CD14-positive monocyte (primary cell): ENCODE measurements at regions not wholly inside any gene's neighbourhood (a gene's known extent, or its start where the extent isn't known, plus 50 kb on each side); places are given as distances from the start of the nearest gene placed in this dataset.

ENCODE experiments used
- DNase-seq, 3 donors: peaks; one replicate each; pipeline ENCODE4 v3.0.0-alpha.2; 2011 to 2022
- H2AFZ ChIP-seq: 2 replicates; pipeline ENCODE4 v1.6.0; 2012; ENCODE audit warnings: mild to moderate bottlenecking, low read depth, low read length, inconsistent platforms; ENCODE audit not compliant: insufficient read depth, poor library complexity, severe bottlenecking
- H3K27ac ChIP-seq, 2 donors: 1 replicate in 1 of 2; 2 replicates in 1 of 2; pipeline ENCODE4 v1.5.1; 2012 to 2013; ENCODE audit warnings: low read length in 2 of 2, control low read depth in 1 of 2, inconsistent platforms in 1 of 2, low read depth in 1 of 2, mild to moderate bottlenecking in 1 of 2
- H3K27me3 ChIP-seq, 2 donors: one replicate each; pipeline versions ENCODE4 v1.6.0 to v1.6.1; 2011 to 2013; ENCODE audit warnings: low read length in 2 of 2; ENCODE audit not compliant: control insufficient read depth in 2 of 2, insufficient read depth in 2 of 2
- H3K36me3 ChIP-seq, 2 donors: replicated peaks in 1 of 2; 1 replicate in 1 of 2; 2 replicates in 1 of 2; pipeline versions ENCODE4 v1.5.1 to v1.6.1; 2012 to 2013; ENCODE audit warnings: low read length in 2 of 2, control low read depth in 1 of 2, inconsistent platforms in 1 of 2, mild to moderate bottlenecking in 1 of 2; ENCODE audit not compliant: insufficient read depth in 2 of 2, control insufficient read depth in 1 of 2
- H3K4me1 ChIP-seq, 2 donors: 1 replicate in 1 of 2; 2 replicates in 1 of 2; pipeline versions ENCODE4 v1.5.1 to v1.6.1; 2012 to 2013; ENCODE audit warnings: low read length in 2 of 2, control low read depth in 1 of 2, inconsistent platforms in 1 of 2, mild to moderate bottlenecking in 1 of 2, moderate library complexity in 1 of 2; ENCODE audit not compliant: insufficient read depth in 2 of 2, control insufficient read depth in 1 of 2
- H3K4me2 ChIP-seq: replicated peaks from 2 replicates; pipeline ENCODE3; 2012; ENCODE audit warnings: low read length, moderate library complexity, mild to moderate bottlenecking; ENCODE audit not compliant: poor library complexity, severe bottlenecking; ENCODE audit errors: extremely low read depth
- H3K4me3 ChIP-seq, 3 experiments: fragments of 200-600 bp in 1 of 3; sonication (generic) in 1 of 3; replicated peaks in 1 of 3; 1 replicate in 2 of 3; 2 replicates in 1 of 3; pipeline ENCODE4 v1.5.1; 2011 to 2013; ENCODE audit warnings: low read length in 3 of 3, mild to moderate bottlenecking in 3 of 3, control low read depth in 2 of 3, low read depth in 2 of 3, inconsistent platforms in 1 of 3, moderate library complexity in 1 of 3
- H3K79me2 ChIP-seq: 2 replicates; pipeline ENCODE4 v1.6.0; 2012; ENCODE audit warnings: mild to moderate bottlenecking, control low read depth, inconsistent platforms, low read length, moderate library complexity; ENCODE audit not compliant: insufficient read depth
- H3K9ac ChIP-seq: 2 replicates; pipeline ENCODE4 v1.6.0; 2017; ENCODE audit warnings: low read length, mild to moderate bottlenecking; ENCODE audit not compliant: insufficient read depth, poor library complexity, severe bottlenecking
- H3K9me3 ChIP-seq, 2 donors: replicated peaks in 1 of 2; 1 replicate in 1 of 2; 2 replicates in 1 of 2; pipeline versions ENCODE4 v1.5.1 to v1.6.1; 2012 to 2013; ENCODE audit warnings: low read length in 2 of 2, control low read depth in 1 of 2; ENCODE audit not compliant: control insufficient read depth in 1 of 2, insufficient read depth in 1 of 2
- H4K20me1 ChIP-seq: 2 replicates; pipeline ENCODE4 v1.6.0; 2012; ENCODE audit warnings: mild to moderate bottlenecking, low read length, control low read depth, moderate library complexity; ENCODE audit not compliant: insufficient read depth
- H3K27ac Mint-ChIP-seq, 7 donors: one replicate each; pipeline ENCODE4 v1.8.0; 2020; ENCODE audit warnings: mild to moderate bottlenecking in 7 of 7, mixed read lengths in 7 of 7, moderate library complexity in 6 of 7, inconsistent platforms in 2 of 7
- H3K27me3 Mint-ChIP-seq, 3 donors: one replicate each; pipeline ENCODE4 v1.8.0; 2021 to 2022; ENCODE audit warnings: low read depth in 3 of 3, mild to moderate bottlenecking in 3 of 3, mixed read lengths in 3 of 3, moderate library complexity in 3 of 3, inconsistent platforms in 1 of 3
- H3K36me3 Mint-ChIP-seq, 2 donors: one replicate each; pipeline ENCODE4 v1.8.0; 2020; ENCODE audit warnings: mixed read lengths in 2 of 2, inconsistent platforms in 1 of 2, mild to moderate bottlenecking in 1 of 2
- H3K4me1 Mint-ChIP-seq: one replicate; pipeline ENCODE4 v1.8.0; 2020; ENCODE audit warnings: mild to moderate bottlenecking, mixed read lengths
- H3K4me3 Mint-ChIP-seq, 2 donors: one replicate each; pipeline ENCODE4 v1.8.0; 2020; ENCODE audit warnings: mild to moderate bottlenecking in 2 of 2, mixed read lengths in 2 of 2, moderate library complexity in 1 of 2
- H3K9me3 Mint-ChIP-seq, 7 donors: one replicate each; pipeline ENCODE4 v1.8.0; 2020 to 2022; ENCODE audit warnings: mixed read lengths in 7 of 7, mild to moderate bottlenecking in 6 of 7, moderate library complexity in 6 of 7, inconsistent platforms in 2 of 7
- WGBS: methylation state at CpG from one replicate; pipeline ENCODE4 v1.1.5; 2013; ENCODE audit warnings: missing lambda C conversion rate; ENCODE audit not compliant: insufficient coverage; 5-methylcytosine and 5-hydroxymethylcytosine counted together
- intact Hi-C, 2 donors: fragments of 100-400 bp; cut with micrococcal nuclease; formaldehyde crosslinking; loops; one replicate each; pipeline versions ENCODE4 v1.15.0 to v1.15.1; 2023
- TF ChIP-seq, protein P1 (sequence below): fragments of 200-600 bp; IDR thresholded peaks from one replicate; pipeline ENCODE4 v1.8.0; 2022; ENCODE audit warnings: antibody characterized with exemption, mild to moderate bottlenecking

DNA sequence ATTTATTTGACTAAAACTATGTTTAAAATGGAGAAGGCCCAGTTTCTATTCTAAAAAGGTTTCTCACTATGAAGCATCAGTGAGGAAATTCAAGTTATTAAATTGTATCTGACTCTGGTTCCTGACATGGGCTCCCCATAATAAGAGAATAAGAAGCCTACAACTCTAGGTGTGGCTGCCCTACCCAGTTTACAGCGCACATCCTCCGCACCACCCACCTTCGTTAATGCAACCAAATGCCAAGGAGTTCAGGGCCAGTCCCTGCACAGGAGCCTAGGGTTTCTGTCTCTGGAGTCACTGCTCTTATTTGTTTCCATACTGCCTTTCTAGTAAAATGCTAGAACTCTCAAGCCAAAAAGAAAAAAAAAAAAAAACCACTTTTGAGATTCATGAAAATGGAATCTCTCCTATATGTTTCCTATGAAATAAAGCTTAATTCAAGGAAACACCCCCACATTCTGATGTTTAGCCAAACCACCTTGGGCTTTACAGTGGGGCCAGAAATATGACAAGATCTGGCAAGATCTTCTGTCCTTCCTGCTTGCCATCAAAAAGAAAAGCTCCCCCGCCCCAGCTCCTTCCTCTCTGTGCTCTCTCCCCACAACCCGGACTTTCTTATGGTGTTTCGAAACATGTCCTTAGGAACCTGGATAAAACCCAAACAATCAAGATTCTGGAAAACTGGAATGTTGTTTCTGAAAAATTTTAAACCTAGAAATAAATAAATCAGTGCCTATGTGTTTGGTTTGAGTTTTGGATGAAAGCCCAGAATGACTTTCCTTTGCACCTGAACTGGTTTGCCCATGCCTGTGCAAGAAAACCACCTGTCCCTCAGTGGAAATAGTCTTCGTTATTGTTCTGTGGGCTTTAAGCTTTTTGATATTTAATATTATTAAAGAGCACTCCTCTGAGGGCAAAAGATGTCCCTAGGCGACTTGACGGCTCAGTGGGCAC, 136.7 kb downstream of the SP3 start:
- H3K4me1 ChIP-seq, result no peaks in the 10 kb centered on the region
- H3K27me3 ChIP-seq, result peaks cover 0 to 6% of the 10 kb centered on the region in 2 donors
- no peaks in the 10 kb centered on the region for H3K36me3 ChIP-seq
- no peak overlapping the region for H2AFZ ChIP-seq
- Mint-ChIP-seq H3K27me3 (peaks cover 6 to 13% (median 8%) of the 10 kb centered on the region in 3 donors), H3K4me1 (no peaks in the 10 kb centered on the region), H3K27ac (peak overlapping the region in 1 of 7 donors; percentile 42), H3K36me3 (no peaks in the 10 kb centered on the region), H3K4me3 (no peak overlapping the region), H3K9me3 (peaks cover 0 to 4% (median 0%) of the 10 kb centered on the region in 7 donors)
- WGBS, result 100% methylated on average over 3 of the region's 9 CpGs
- no peak overlapping the region for H3K9ac ChIP-seq
- TF ChIP-seq, protein P1, sequence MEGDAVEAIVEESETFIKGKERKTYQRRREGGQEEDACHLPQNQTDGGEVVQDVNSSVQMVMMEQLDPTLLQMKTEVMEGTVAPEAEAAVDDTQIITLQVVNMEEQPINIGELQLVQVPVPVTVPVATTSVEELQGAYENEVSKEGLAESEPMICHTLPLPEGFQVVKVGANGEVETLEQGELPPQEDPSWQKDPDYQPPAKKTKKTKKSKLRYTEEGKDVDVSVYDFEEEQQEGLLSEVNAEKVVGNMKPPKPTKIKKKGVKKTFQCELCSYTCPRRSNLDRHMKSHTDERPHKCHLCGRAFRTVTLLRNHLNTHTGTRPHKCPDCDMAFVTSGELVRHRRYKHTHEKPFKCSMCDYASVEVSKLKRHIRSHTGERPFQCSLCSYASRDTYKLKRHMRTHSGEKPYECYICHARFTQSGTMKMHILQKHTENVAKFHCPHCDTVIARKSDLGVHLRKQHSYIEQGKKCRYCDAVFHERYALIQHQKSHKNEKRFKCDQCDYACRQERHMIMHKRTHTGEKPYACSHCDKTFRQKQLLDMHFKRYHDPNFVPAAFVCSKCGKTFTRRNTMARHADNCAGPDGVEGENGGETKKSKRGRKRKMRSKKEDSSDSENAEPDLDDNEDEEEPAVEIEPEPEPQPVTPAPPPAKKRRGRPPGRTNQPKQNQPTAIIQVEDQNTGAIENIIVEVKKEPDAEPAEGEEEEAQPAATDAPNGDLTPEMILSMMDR, result no peak
- intact Hi-C loops, result no loop called here
- H3K4me3 ChIP-seq, result no peak overlapping the region
- H4K20me1 ChIP-seq, result no peaks in the 10 kb centered on the region
- no peak overlapping the region for H3K27ac ChIP-seq
- H3K4me2 ChIP-seq, result no peak overlapping the region
- no peaks in the 10 kb centered on the region for H3K9me3 ChIP-seq
- no peak for DNase-seq
- no peaks in the 10 kb centered on the region for H3K79me2 ChIP-seq

DNA sequence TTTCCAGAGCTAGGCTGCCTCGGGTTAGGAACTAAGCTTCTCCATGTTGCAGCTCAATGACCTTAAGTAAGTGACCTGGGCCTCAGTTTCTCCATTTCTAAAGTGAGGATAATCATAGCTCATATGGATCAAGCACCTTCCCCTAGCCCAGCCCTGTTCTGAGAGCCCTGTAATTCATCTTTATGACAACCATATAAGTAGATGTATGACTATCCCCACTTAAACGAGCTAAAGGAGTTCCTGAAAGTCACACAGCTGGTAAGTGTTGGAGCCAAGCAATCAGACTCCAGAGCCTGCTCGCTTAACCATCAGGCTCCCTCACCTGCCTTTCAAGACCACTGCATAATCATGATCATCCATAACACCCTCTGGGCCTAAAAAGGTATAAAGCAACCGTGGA, 135.4 kb downstream of the SP3 start:
- Mint-ChIP-seq H3K27ac (no peak overlapping the region), H3K4me1 (no peaks in the 10 kb centered on the region), H3K36me3 (no peaks in the 10 kb centered on the region), H3K27me3 (peaks cover 8 to 13% (median 9%) of the 10 kb centered on the region in 3 donors), H3K9me3 (peaks cover 0 to 4% (median 0%) of the 10 kb centered on the region in 7 donors), H3K4me3 (no peak overlapping the region)
- intact Hi-C loops, result no loop called here
- H2AFZ ChIP-seq, result no peak overlapping the region
- no peaks in the 10 kb centered on the region for H3K79me2 ChIP-seq
- no peak for DNase-seq
- H4K20me1 ChIP-seq, result no peaks in the 10 kb centered on the region
- H3K9ac ChIP-seq, result no peak overlapping the region
- H3K27me3 ChIP-seq, result peaks cover 0 to 4% of the 10 kb centered on the region in 2 donors
- no peak overlapping the region for H3K4me3 ChIP-seq
- no peaks in the 10 kb centered on the region for H3K4me1 ChIP-seq
- 96% methylated on average over 3 of the region's 4 CpGs for WGBS
- H3K36me3 ChIP-seq, result no peaks in the 10 kb centered on the region
- no peaks in the 10 kb centered on the region for H3K9me3 ChIP-seq
- H3K4me2 ChIP-seq, result no peak overlapping the region
- H3K27ac ChIP-seq, result no peak overlapping the region
- TF ChIP-seq, protein P1, result no peak
